ENCODE measurements at regions not wholly inside any gene's neighbourhood (a gene's known extent, or its start where the extent isn't known, plus 50 kb on each side); places are given as distances from the start of the nearest gene placed in this dataset.

- DNase-seq: no peak
Measured at GRCh38 chr5:162325143-162325727, 257.7 kb downstream of the GABRG2 start.

GRCh38 chr5:162334944-162335343 lies 267.4 kb downstream of the GABRG2 start:
- DNase-seq: no peak

- DNase-seq: no peak
Measured at GRCh38 chr5:162360373-162360931, 292.9 kb downstream of the GABRG2 start.

- no peak for DNase-seq
Measured at GRCh38 chr5:162372256-162372655, 304.7 kb downstream of the GABRG2 start.

GRCh38 chr5:162377895-162378294 lies 310.3 kb downstream of the GABRG2 start:
- no peak for DNase-seq

- no peak for DNase-seq
Measured at GRCh38 chr5:162382839-162383238, 315.3 kb downstream of the GABRG2 start.

GRCh38 chr5:162384225-162384624 lies 316.7 kb downstream of the GABRG2 start:
- DNase-seq: no peak

- DNase-seq: no peak
Measured at GRCh38 chr5:162391833-162392232, 324.3 kb downstream of the GABRG2 start.

- no peak for DNase-seq
Measured at GRCh38 chr5:162392336-162392735, 324.8 kb downstream of the GABRG2 start.

GRCh38 chr5:162393534-162393933 lies 326.0 kb downstream of the GABRG2 start:
- no peak for DNase-seq

- DNase-seq: no peak
Measured at GRCh38 chr5:162407614-162408013, 340.0 kb downstream of the GABRG2 start.

- DNase-seq: peak; percentile 14
Measured at GRCh38 chr5:162410365-162410764, 342.8 kb downstream of the GABRG2 start.

GRCh38 chr5:162429142-162429541 lies 361.6 kb downstream of the GABRG2 start:
- DNase-seq: no peak

GRCh38 chr5:162434281-162434680 lies 366.7 kb downstream of the GABRG2 start:
- no peak for DNase-seq

GRCh38 chr5:162436055-162436454 lies 368.5 kb downstream of the GABRG2 start:
- DNase-seq: no peak

GRCh38 chr5:162444129-162444762 lies 376.7 kb downstream of the GABRG2 start:
- no peak for DNase-seq

GRCh38 chr5:162456086-162456485 lies 388.5 kb downstream of the GABRG2 start:
- no peak for DNase-seq

GRCh38 chr5:162466011-162466410 lies 398.4 kb downstream of the GABRG2 start:
- DNase-seq: no peak

GRCh38 chr5:162473041-162473714 lies 405.6 kb downstream of the GABRG2 start:
- DNase-seq: no peak

GRCh38 chr5:162474239-162474638 lies 406.7 kb downstream of the GABRG2 start:
- DNase-seq: no peak

- no peak for DNase-seq
Measured at GRCh38 chr5:162484095-162484494, 416.5 kb downstream of the GABRG2 start.

- DNase-seq: no peak
Measured at GRCh38 chr5:162484986-162485385, 417.4 kb downstream of the GABRG2 start.

- DNase-seq: peak; percentile 69
Measured at GRCh38 chr5:162485666-162486292, 418.2 kb downstream of the GABRG2 start.

Measured in NCI-H82 (cell line).